Uterus (tissue), 3 donors: ENCODE measurements at regions not wholly inside any gene's neighbourhood (a gene's known extent, or its start where the extent isn't known, plus 50 kb on each side); places are given as distances from the start of the nearest gene placed in this dataset.

ENCODE experiments used
- DNase-seq, 2 donors: peaks; one replicate each; pipeline ENCODE4 v3.0.0-alpha.2; 2019 to 2020
- H3K27ac ChIP-seq, 2 donors: fragments of 200-600 bp; sonication (generic); 1 replicate in 1 of 2; 2 replicates in 1 of 2; pipeline ENCODE4 v1.5.1; 2016 to 2018
- H3K27me3 ChIP-seq, 2 donors: fragments of 200-600 bp; sonication (generic); one replicate each; pipeline ENCODE4 v1.5.1; 2018 to 2019; ENCODE audit warnings: control low read depth in 1 of 2
- H3K36me3 ChIP-seq, 2 donors: fragments of 200-600 bp; sonication (generic); one replicate each; pipeline ENCODE4 v1.5.1; 2019; ENCODE audit warnings: control low read depth in 1 of 2
- H3K4me1 ChIP-seq, 2 donors: fragments of 200-600 bp; sonication (generic); one replicate each; pipeline ENCODE4 v1.5.1; 2018 to 2019; ENCODE audit warnings: control low read depth in 1 of 2
- H3K4me3 ChIP-seq, 2 donors: fragments of 200-600 bp; sonication (generic); 1 replicate in 1 of 2; 2 replicates in 1 of 2; pipeline ENCODE4 v1.5.1; 2018 to 2019; ENCODE audit warnings: mild to moderate bottlenecking in 1 of 2
- H3K9me3 ChIP-seq, 2 donors: fragments of 200-600 bp; sonication (generic); one replicate each; pipeline ENCODE4 v1.5.1; 2019; ENCODE audit warnings: control low read depth in 1 of 2
- CTCF ChIP-seq, 4 experiments: fragments of 200-600 bp in 2 of 4; fragments of 450-650 bp in 2 of 4; sonication (generic) in 2 of 4; IDR thresholded peaks; one replicate each; pipeline ENCODE4 v1.5.1; 2016 to 2019; ENCODE audit warnings: antibody characterized with exemption in 4 of 4, mild to moderate bottlenecking in 2 of 4, moderate library complexity in 1 of 4
- POLR2A ChIP-seq, 2 donors: fragments of 450-650 bp; IDR thresholded peaks; one replicate each; pipeline ENCODE4 v1.6.1; 2016; ENCODE audit warnings: antibody characterized with exemption in 2 of 2, mild to moderate bottlenecking in 1 of 2, moderate library complexity in 1 of 2
- intact Hi-C: fragments of 100-400 bp; cut with DNase I; formaldehyde crosslinking; loops from one replicate; pipeline ENCODE4 v1.15.1; 2023; ENCODE audit warnings: low total_unique reads
- donor health status: DM: yes; HTN: yes; CAD: no.

GRCh38 chr10:8321990-8322389, 267.5 kb downstream of the GATA3 start:
- no peaks in the 10 kb centered on the region for H3K36me3 ChIP-seq
- no peaks in the 10 kb centered on the region for H3K27me3 ChIP-seq
- TF ChIP-seq POLR2A (IDR thresholded peaks at IDR 0.05) = no peak
- no peak for TF ChIP-seq CTCF (IDR thresholded peaks at IDR 0.05)
- no peak overlapping the region for H3K4me3 ChIP-seq
- no peak for DNase-seq
- no peaks in the 10 kb centered on the region for H3K4me1 ChIP-seq
- intact Hi-C loops = no loop called here
- no peaks in the 10 kb centered on the region for H3K9me3 ChIP-seq
- H3K27ac ChIP-seq = no peak overlapping the region

GRCh38 chr10:8323428-8324054, 269.1 kb downstream of the GATA3 start:
- no peaks in the 10 kb centered on the region for H3K9me3 ChIP-seq
- no peak overlapping the region for H3K4me3 ChIP-seq
- intact Hi-C loops = no loop called here
- H3K27me3 ChIP-seq = no peaks in the 10 kb centered on the region
- H3K36me3 ChIP-seq = no peaks in the 10 kb centered on the region
- no peak for DNase-seq
- no peak overlapping the region for H3K27ac ChIP-seq
- no peaks in the 10 kb centered on the region for H3K4me1 ChIP-seq
- TF ChIP-seq CTCF (IDR thresholded peaks at IDR 0.05) (no peak), POLR2A (IDR thresholded peaks at IDR 0.05) (no peak)

GRCh38 chr10:8325024-8325980, 270.8 kb downstream of the GATA3 start:
- intact Hi-C loops = no loop called here
- no peak for TF ChIP-seq CTCF (IDR thresholded peaks at IDR 0.05)
- H3K9me3 ChIP-seq = no peaks in the 10 kb centered on the region

GRCh38 chr10:8326396-8327139, 272.1 kb downstream of the GATA3 start:
- intact Hi-C loops = no loop called here
- TF ChIP-seq CTCF (IDR thresholded peaks at IDR 0.05) = no peak
- no peak for TF ChIP-seq POLR2A (IDR thresholded peaks at IDR 0.05)
- no peak for DNase-seq
- Histone ChIP-seq H3K4me1 (no peaks in the 10 kb centered on the region), H3K4me3 (no peak overlapping the region), H3K9me3 (no peaks in the 10 kb centered on the region), H3K36me3 (no peaks in the 10 kb centered on the region), H3K27me3 (no peaks in the 10 kb centered on the region), H3K27ac (no peak overlapping the region)

More at GRCh38 chr10:8325024-8325980, 270.8 kb downstream of the GATA3 start:
- no peaks in the 10 kb centered on the region for H3K36me3 ChIP-seq
- no peaks in the 10 kb centered on the region for H3K27me3 ChIP-seq
- no peaks in the 10 kb centered on the region for H3K4me1 ChIP-seq
- no peak overlapping the region for H3K27ac ChIP-seq
- DNase-seq = no peak
- H3K4me3 ChIP-seq = no peak overlapping the region

- TF ChIP-seq POLR2A (IDR thresholded peaks at IDR 0.05) = no peak
- TF ChIP-seq CTCF (IDR thresholded peaks at IDR 0.05) = no peak
- H3K4me1 ChIP-seq = no peaks in the 10 kb centered on the region
- DNase-seq = no peak
- no peaks in the 10 kb centered on the region for H3K9me3 ChIP-seq
- intact Hi-C loops = no loop called here
- H3K27me3 ChIP-seq = no peaks in the 10 kb centered on the region
- H3K36me3 ChIP-seq = no peaks in the 10 kb centered on the region
- H3K27ac ChIP-seq = no peak overlapping the region
- no peak overlapping the region for H3K4me3 ChIP-seq
Observed at GRCh38 chr10:8327140-8327423, 272.6 kb downstream of the GATA3 start.
